SK-N-SH (cell line): ENCODE measurements at regions not wholly inside any gene's neighbourhood (a gene's known extent, or its start where the extent isn't known, plus 50 kb on each side); places are given as distances from the start of the nearest gene placed in this dataset.

Source experiments
- CTCF ChIA-PET: fragments of 300-600, 350-600 bp; formaldehyde crosslinking; extraction: SDS; loops from one replicate; lab custom pipeline; 2021; lab: Yijun Ruan, JAX
- POLR2A ChIA-PET: fragments of 350-600 bp; sonication (Branson Sonifier 250); formaldehyde crosslinking; extraction: SDS; loops from one replicate; lab custom pipeline; 2020; ENCODE audit warnings: antibody characterized with exemption, inconsistent platforms; lab: Yijun Ruan, JAX
- DNase-seq: peaks from one replicate; pipeline ENCODE4 v3.0.0; 2012
- H2AFZ ChIP-seq: fragments of 200-600 bp; sonication (generic); 2 replicates; pipeline ENCODE4 v1.8.1; 2016; ENCODE audit warnings: antibody characterized with exemption, mild to moderate bottlenecking, low read depth
- H3F3A ChIP-seq: fragments of 200-600 bp; sonication (generic); replicated peaks from 2 replicates; pipeline ENCODE3; 2016; ENCODE audit warnings: antibody characterized with exemption, mild to moderate bottlenecking; ENCODE audit not compliant: insufficient read depth
- H3K27ac ChIP-seq, 2 experiments: fragments of 200-500 bp in 1 of 2; fragments of 200-600 bp in 1 of 2; sonication (Bioruptor generic) in 1 of 2; sonication (generic), shearing (Covaris generic) in 1 of 2; 2 replicates each; pipeline versions ENCODE4 v1.5.1 to v1.6.1; 2014 to 2016; ENCODE audit warnings: low read depth in 2 of 2, inconsistent platforms in 1 of 2, low read length in 1 of 2, mild to moderate bottlenecking in 1 of 2, mixed read lengths in 1 of 2
- H3K27me3 ChIP-seq: fragments of 200-600 bp; sonication (generic), shearing (Covaris generic); 2 replicates; pipeline ENCODE4 v1.6.1; 2016; ENCODE audit warnings: mixed run types; ENCODE audit not compliant: insufficient read depth
- H3K36me3 ChIP-seq, 2 experiments: fragments of 200-500 bp in 1 of 2; fragments of 200-600 bp in 1 of 2; sonication (Bioruptor generic) in 1 of 2; sonication (generic) in 1 of 2; replicated peaks in 1 of 2; 2 replicates each; pipeline versions ENCODE3 to v1.5.1; 2014 to 2016; ENCODE audit warnings: low read length in 1 of 2, mild to moderate bottlenecking in 1 of 2; ENCODE audit not compliant: insufficient read depth in 2 of 2, control insufficient read depth in 1 of 2
- H3K4me1 ChIP-seq, 2 experiments: fragments of 200-500 bp in 1 of 2; fragments of 200-600 bp in 1 of 2; sonication (Bioruptor generic) in 1 of 2; sonication (generic), shearing (Covaris generic) in 1 of 2; 2 replicates each; pipeline versions ENCODE4 v1.5.1 to v1.6.1; 2014 to 2016; ENCODE audit warnings: low read depth in 1 of 2, low read length in 1 of 2, mixed run types in 1 of 2; ENCODE audit not compliant: insufficient read depth in 2 of 2, control insufficient read depth in 1 of 2
- H3K4me2 ChIP-seq: fragments of 200-600 bp; sonication (generic), shearing (Covaris generic); 2 replicates; pipeline ENCODE4 v1.6.1; 2017; ENCODE audit warnings: mixed run types
- H3K4me3 ChIP-seq, 2 experiments: fragments of 200-500 bp in 1 of 2; fragments of 200-600 bp in 1 of 2; sonication (Bioruptor generic) in 1 of 2; sonication (generic), shearing (Covaris generic) in 1 of 2; 2 replicates each; pipeline versions ENCODE4 v1.5.1 to v1.8.1; 2014 to 2016; ENCODE audit warnings: low read depth in 2 of 2, inconsistent platforms in 1 of 2, low read length in 1 of 2, mild to moderate bottlenecking in 1 of 2, mixed read lengths in 1 of 2, moderate library complexity in 1 of 2
- H3K79me2 ChIP-seq: fragments of 200-600 bp; sonication (generic); 2 replicates; pipeline ENCODE4 v1.8.1; 2017; ENCODE audit warnings: mild to moderate bottlenecking; ENCODE audit not compliant: insufficient read depth
- H3K9ac ChIP-seq: fragments of 200-600 bp; sonication (generic); 2 replicates; pipeline ENCODE4 v1.6.1; 2017; ENCODE audit warnings: mixed run types
- H3K9me2 ChIP-seq: fragments of 200-600 bp; sonication (generic); 2 replicates; pipeline ENCODE4 v1.6.1; 2017; ENCODE audit warnings: mixed run types
- H3K9me3 ChIP-seq: fragments of 200-600 bp; sonication (generic); 2 replicates; pipeline ENCODE4 v1.6.1; 2017; ENCODE audit warnings: mixed run types, mild to moderate bottlenecking, moderate library complexity
- H4K20me1 ChIP-seq: fragments of 200-600 bp; sonication (generic); 2 replicates; pipeline ENCODE4 v1.6.1; 2017; ENCODE audit warnings: mild to moderate bottlenecking, mixed run types; ENCODE audit not compliant: insufficient read depth
- CTCF ChIP-seq: fragments of 200-600 bp; sonication (generic); IDR thresholded peaks from 2 replicates; pipeline ENCODE4 v1.6.1; 2017; ENCODE audit warnings: antibody characterized with exemption, mild to moderate bottlenecking, moderate library complexity
- EP300 ChIP-seq, 2 experiments: IDR thresholded peaks; 2 replicates each; pipeline versions ENCODE4 v1.4.0 to v1.6.1; 2012; ENCODE audit warnings: borderline replicate concordance in 1 of 2, low read depth in 1 of 2, low read length in 1 of 2
- GATA2 ChIP-seq: sonication (generic); formaldehyde crosslinking; IDR thresholded peaks from 2 replicates; pipeline ENCODE4 v1.5.0; 2020; ENCODE audit warnings: mild to moderate bottlenecking, missing genetic modification reagents
- IRF3 ChIP-seq: fragments of 150-350 bp; IDR thresholded peaks from 2 replicates; pipeline ENCODE4 v1.6.1; 2016; ENCODE audit warnings: mild to moderate bottlenecking, low read depth, low read length
- JUND ChIP-seq: IDR thresholded peaks from 2 replicates; pipeline ENCODE4 v1.4.0; 2012
- MAX ChIP-seq: IDR thresholded peaks from 2 replicates; pipeline ENCODE4 v1.4.0; 2012; ENCODE audit warnings: low read depth
- MEF2A ChIP-seq: IDR thresholded peaks from 2 replicates; pipeline ENCODE4 v1.4.0; 2012; ENCODE audit warnings: low read depth, borderline replicate concordance
- MXI1 ChIP-seq: IDR thresholded peaks from 2 replicates; pipeline ENCODE4 v1.6.1; 2012; ENCODE audit warnings: mild to moderate bottlenecking, low read depth, low read length, improper control_type of control experiment
- NFIC ChIP-seq: IDR thresholded peaks from 2 replicates; pipeline ENCODE4 v1.4.0; 2012; ENCODE audit warnings: borderline replicate concordance
- RAD21 ChIP-seq: IDR thresholded peaks from 2 replicates; pipeline ENCODE4 v1.6.1; 2012; ENCODE audit warnings: mild to moderate bottlenecking, low read length
- REST ChIP-seq: IDR thresholded peaks from 2 replicates; pipeline ENCODE4 v1.6.1; 2012; ENCODE audit warnings: mild to moderate bottlenecking, low read depth, low read length, moderate library complexity
- TEAD4 ChIP-seq: IDR thresholded peaks from 2 replicates; pipeline ENCODE4 v1.4.0; 2012; ENCODE audit warnings: mild to moderate bottlenecking, borderline replicate concordance; ENCODE audit not compliant: insufficient read depth
- WGBS: methylation state at CpG from one replicate; pipeline ENCODE4 v1.1.6; 2017; ENCODE audit warnings: low lambda C conversion rate; 5-methylcytosine and 5-hydroxymethylcytosine counted together

- Histone ChIP-seq H3K4me3 (no peak overlapping the region), H3K4me1 (no peaks in the 10 kb centered on the region), H2AFZ (no peak overlapping the region), H3K9me3 (no peaks in the 10 kb centered on the region), H3K27ac (no peak overlapping the region), H3K79me2 (no peaks in the 10 kb centered on the region), H3F3A (no peaks in the 10 kb centered on the region)
- CTCF ChIA-PET: no interaction called here
- 94% methylated on average over 17 of the region's 17 CpGs for WGBS
- no peak for TF ChIP-seq NFIC
- no peak for TF ChIP-seq MAX
- TF ChIP-seq RAD21: no peak
- TF ChIP-seq TEAD4: no peak
- no peak for TF ChIP-seq JUND
- no peak for TF ChIP-seq MXI1
- no peak for TF ChIP-seq REST
- TF ChIP-seq CTCF: no peak
- no peak for TF ChIP-seq EP300 (IDR thresholded peaks at IDR 0.05; ENCODE audit: borderline replicate concordance in 1 of 2, low read depth in 1 of 2, low read length in 1 of 2)
- TF ChIP-seq GATA2 (CRISPR knock-in tag): no peak
- TF ChIP-seq MEF2A: no peak
- TF ChIP-seq IRF3: no peak
- TF ChIP-seq, all 33 proteins: peak for 0
- Histone ChIP-seq H4K20me1 (no peaks in the 10 kb centered on the region), H3K27me3 (no peaks in the 10 kb centered on the region), H3K9ac (no peak overlapping the region), H3K36me3 (no peaks in the 10 kb centered on the region), H3K9me2 (no peaks in the 10 kb centered on the region), H3K4me2 (no peak overlapping the region)
- no peak for DNase-seq
- POLR2A ChIA-PET: interaction anchor here (0.6 kb wide), 1 partner anchor 1910 kb away, joined by 3 read pairs; no protein-coding TSS in a partner anchor
Measured at GRCh38 chr2:9694661-9695234, 64.0 kb upstream of the YWHAQ start.
